OCI-LY7 (cell line): ENCODE measurements at regions not wholly inside any gene's neighbourhood (a gene's known extent, or its start where the extent isn't known, plus 50 kb on each side); places are given as distances from the start of the nearest gene placed in this dataset.

Source experiments
- BruUV-seq: library from RNA; stranded (reverse); fragments of 400-500 nt; replicated peaks from 2 replicates; lab custom pipeline; 2021; lab: Mats Ljungman, UMichigan
- CTCF ChIA-PET: fragments of 300-600 bp; sonication (Branson Sonifier 250); formaldehyde crosslinking; loops from one replicate; lab custom pipeline; 2022; ENCODE audit warnings: antibody characterized with exemption; ENCODE audit not compliant: unreplicated experiment; lab: Charles Lee
- POLR2A ChIA-PET: fragments of 300-600 bp; sonication (Branson Sonifier 250); formaldehyde crosslinking; loops from one replicate; lab custom pipeline; 2022; ENCODE audit warnings: antibody characterized with exemption; lab: Charles Lee
- DNase-seq: peaks from one replicate; pipeline ENCODE4 v3.0.0-alpha.2; 2015; ENCODE audit warnings: low spot score
- H2AFZ ChIP-seq: fragments of 200-600 bp; sonication (generic), shearing (Covaris generic); 2 replicates; pipeline ENCODE4 v1.6.1; 2014; ENCODE audit warnings: mild to moderate bottlenecking, antibody characterized with exemption, low read length, moderate library complexity
- H3K27ac ChIP-seq: fragments of 200-600 bp; sonication (generic); 2 replicates; pipeline ENCODE4 v1.5.1; 2014; ENCODE audit warnings: mixed run types, low read depth, mild to moderate bottlenecking, moderate library complexity, low read length, inconsistent platforms; ENCODE audit not compliant: poor library complexity, severe bottlenecking
- H3K36me3 ChIP-seq: fragments of 200-600 bp; sonication (generic); 2 replicates; pipeline ENCODE4 v1.6.1; 2014; ENCODE audit warnings: mild to moderate bottlenecking, antibody characterized with exemption, low read length, moderate library complexity, mixed read lengths; ENCODE audit not compliant: insufficient read depth
- H3K4me1 ChIP-seq: fragments of 200-600 bp; sonication (generic); 2 replicates; pipeline ENCODE4 v1.5.1; 2014; ENCODE audit warnings: mild to moderate bottlenecking, low read length; ENCODE audit not compliant: insufficient read depth, poor library complexity, severe bottlenecking
- H3K4me2 ChIP-seq: fragments of 200-600 bp; sonication (generic); 2 replicates; pipeline ENCODE4 v1.6.1; 2014; ENCODE audit warnings: mild to moderate bottlenecking, low read length
- H3K4me3 ChIP-seq: fragments of 200-600 bp; sonication (generic); 2 replicates; pipeline ENCODE4 v1.5.1; 2014; ENCODE audit warnings: mild to moderate bottlenecking, low read depth, low read length; ENCODE audit not compliant: poor library complexity, severe bottlenecking
- H3K79me2 ChIP-seq: fragments of 200-600 bp; sonication (generic); 2 replicates; pipeline ENCODE4 v1.6.1; 2016; ENCODE audit warnings: low read depth, mild to moderate bottlenecking, low read length, moderate library complexity, mixed read lengths; ENCODE audit not compliant: insufficient read depth
- H3K9me2 ChIP-seq: fragments of 200-600 bp; sonication (generic); 2 replicates; pipeline ENCODE4 v1.6.1; 2016; ENCODE audit warnings: mild to moderate bottlenecking, low read length, mixed read lengths; ENCODE audit not compliant: insufficient read depth
- H3K9me3 ChIP-seq: fragments of 200-600 bp; sonication (generic); 2 replicates; pipeline ENCODE4 v1.6.1; 2014; ENCODE audit warnings: mild to moderate bottlenecking, mixed run types, low read length, mixed read lengths
- H4K20me1 ChIP-seq: fragments of 200-600 bp; sonication (generic); 2 replicates; pipeline ENCODE4 v1.6.1; 2014; ENCODE audit warnings: mild to moderate bottlenecking, antibody characterized with exemption, low read length, moderate library complexity, mixed read lengths; ENCODE audit not compliant: insufficient read depth
- EZH2phosphoT487 ChIP-seq: fragments of 200-600 bp; sonication (generic); IDR thresholded peaks from 2 replicates; pipeline ENCODE4 v1.6.1; 2018; ENCODE audit warnings: low read depth, borderline replicate concordance, mild to moderate bottlenecking, mixed run types, antibody characterized with exemption, low read length, moderate library complexity, mixed read lengths
- intact Hi-C: fragments of 100-400 bp; cut with micrococcal nuclease; formaldehyde crosslinking; loops from one replicate; pipeline ENCODE4 v1.10.0; 2022; ENCODE audit not compliant: unreplicated experiment
- TF ChIP-seq, protein P1 (sequence below): fragments of 200-600 bp; sonication (generic); conservative IDR thresholded peaks from 2 replicates; pipeline ENCODE4 v1.5.1; 2014; ENCODE audit warnings: mild to moderate bottlenecking, antibody characterized with exemption, low read length, moderate library complexity, mixed read lengths

DNA sequence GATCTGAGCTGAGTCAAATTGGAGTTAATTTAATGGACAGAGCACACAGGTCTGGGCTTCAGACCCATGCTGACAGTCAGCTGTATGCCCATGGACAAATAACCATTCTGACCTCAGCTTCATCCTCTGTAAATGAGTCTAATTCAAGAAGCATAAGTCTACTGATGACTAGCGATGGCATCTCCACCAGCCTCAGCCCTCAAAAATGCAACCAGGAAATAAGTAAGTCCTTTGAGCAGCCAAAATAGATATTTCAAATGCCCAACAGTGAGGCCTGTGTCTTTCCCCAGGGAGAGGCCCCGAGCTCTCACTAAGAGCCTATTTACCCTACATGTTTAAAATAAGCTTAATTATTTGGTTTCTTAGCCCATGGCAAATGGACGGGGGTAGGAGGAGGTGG is 114.2 kb upstream of the MTHFD1L start:
- TF ChIP-seq, protein P1, sequence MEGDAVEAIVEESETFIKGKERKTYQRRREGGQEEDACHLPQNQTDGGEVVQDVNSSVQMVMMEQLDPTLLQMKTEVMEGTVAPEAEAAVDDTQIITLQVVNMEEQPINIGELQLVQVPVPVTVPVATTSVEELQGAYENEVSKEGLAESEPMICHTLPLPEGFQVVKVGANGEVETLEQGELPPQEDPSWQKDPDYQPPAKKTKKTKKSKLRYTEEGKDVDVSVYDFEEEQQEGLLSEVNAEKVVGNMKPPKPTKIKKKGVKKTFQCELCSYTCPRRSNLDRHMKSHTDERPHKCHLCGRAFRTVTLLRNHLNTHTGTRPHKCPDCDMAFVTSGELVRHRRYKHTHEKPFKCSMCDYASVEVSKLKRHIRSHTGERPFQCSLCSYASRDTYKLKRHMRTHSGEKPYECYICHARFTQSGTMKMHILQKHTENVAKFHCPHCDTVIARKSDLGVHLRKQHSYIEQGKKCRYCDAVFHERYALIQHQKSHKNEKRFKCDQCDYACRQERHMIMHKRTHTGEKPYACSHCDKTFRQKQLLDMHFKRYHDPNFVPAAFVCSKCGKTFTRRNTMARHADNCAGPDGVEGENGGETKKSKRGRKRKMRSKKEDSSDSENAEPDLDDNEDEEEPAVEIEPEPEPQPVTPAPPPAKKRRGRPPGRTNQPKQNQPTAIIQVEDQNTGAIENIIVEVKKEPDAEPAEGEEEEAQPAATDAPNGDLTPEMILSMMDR = no peak
- TF ChIP-seq EZH2phosphoT487 = no peak
- POLR2A ChIA-PET = interaction anchor here (0.6 kb wide), 1 partner anchor 400 kb away, joined by 4 read pairs; no protein-coding TSS in a partner anchor
- Histone ChIP-seq H3K4me2 (no peak overlapping the region), H3K9me3 (no peaks in the 10 kb centered on the region), H2AFZ (no peak overlapping the region), H3K4me1 (no peaks in the 10 kb centered on the region), H3K4me3 (no peak overlapping the region), H3K79me2 (no peaks in the 10 kb centered on the region), H4K20me1 (no peaks in the 10 kb centered on the region), H3K27ac (no peak overlapping the region), H3K9me2 (no peaks in the 10 kb centered on the region), H3K36me3 (no peaks in the 10 kb centered on the region)
- BruUV-seq = no TSS peak
- intact Hi-C loops = no loop called here
- no peak for DNase-seq
- CTCF ChIA-PET = no interaction called here

- Histone ChIP-seq H3K27ac (no peak overlapping the region), H2AFZ (no peak overlapping the region), H3K4me2 (no peak overlapping the region), H3K4me1 (no peaks in the 10 kb centered on the region), H3K79me2 (no peaks in the 10 kb centered on the region), H3K9me2 (no peaks in the 10 kb centered on the region), H3K4me3 (no peak overlapping the region), H3K36me3 (no peaks in the 10 kb centered on the region), H3K9me3 (no peaks in the 10 kb centered on the region), H4K20me1 (no peaks in the 10 kb centered on the region)
- POLR2A ChIA-PET = no interaction called here
- BruUV-seq = no TSS peak
- no peak for TF ChIP-seq EZH2phosphoT487
- TF ChIP-seq, protein P1 = no peak
- intact Hi-C loops = no loop called here
- DNase-seq = no peak
- CTCF ChIA-PET = no interaction called here
Observed at GRCh38 chr6:150752409-150752808, 113.1 kb upstream of the MTHFD1L start.

DNA sequence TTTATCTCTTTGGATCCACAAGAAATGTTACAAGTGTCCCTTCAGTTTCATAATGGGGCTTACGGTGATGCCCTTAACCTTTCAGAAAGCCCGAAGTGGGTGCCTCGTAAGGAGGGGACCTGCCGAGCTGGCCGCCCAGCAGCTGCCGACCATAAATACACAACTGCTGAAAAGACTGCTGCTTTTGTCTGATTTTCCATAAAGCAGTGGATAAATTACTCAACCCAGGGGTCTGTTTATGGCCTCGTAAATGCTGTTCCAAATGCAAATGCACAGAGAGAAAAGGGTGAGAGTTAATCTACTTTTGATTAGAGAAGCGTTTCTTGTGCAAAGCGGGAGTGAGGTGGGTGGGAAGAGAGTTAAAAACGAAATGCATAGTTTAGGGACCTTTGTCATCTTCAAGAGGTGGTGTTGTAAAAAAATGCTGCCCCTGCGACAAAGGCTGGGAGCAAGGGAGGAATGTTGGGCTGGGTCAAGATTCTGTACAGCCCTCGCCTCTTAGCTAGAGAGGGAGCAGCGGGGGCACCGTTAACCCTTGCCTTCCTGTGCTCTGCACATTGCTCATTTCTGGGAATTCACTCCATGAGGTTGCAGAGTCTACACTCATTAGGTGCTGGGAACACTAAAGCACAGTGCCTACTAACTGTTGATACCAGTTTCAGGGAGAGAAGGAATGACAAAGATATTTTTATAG is 112.0 kb upstream of the MTHFD1L start:
- no TSS peak for BruUV-seq

More for the DNA sequence above, 112.0 kb upstream of the MTHFD1L start:
- DNase-seq = no peak
- Histone ChIP-seq H3K27ac (no peak overlapping the region), H3K79me2 (no peaks in the 10 kb centered on the region), H3K4me2 (no peak overlapping the region), H3K4me3 (no peak overlapping the region), H3K9me3 (no peaks in the 10 kb centered on the region), H3K9me2 (no peaks in the 10 kb centered on the region), H4K20me1 (no peaks in the 10 kb centered on the region), H2AFZ (no peak overlapping the region), H3K36me3 (no peaks in the 10 kb centered on the region), H3K4me1 (no peaks in the 10 kb centered on the region)
- CTCF ChIA-PET = no interaction called here
- no peak for TF ChIP-seq EZH2phosphoT487
- TF ChIP-seq, protein P1 = no peak
- POLR2A ChIA-PET = no interaction called here
- intact Hi-C loops = no loop called here
